Neural progenitor cell (in vitro differentiated cells): ENCODE measurements at regions not wholly inside any gene's neighbourhood (a gene's known extent, or its start where the extent isn't known, plus 50 kb on each side); places are given as distances from the start of the nearest gene placed in this dataset.

Experiments used
- CTCF ChIP-seq: fragments of 200-600 bp; sonication (generic); IDR thresholded peaks from 2 replicates; pipeline ENCODE4 v1.5.1; 2017; ENCODE audit warnings: antibody characterized with exemption, mild to moderate bottlenecking
- EZH2phosphoT487 ChIP-seq: fragments of 200-600 bp; sonication (generic); IDR thresholded peaks from 2 replicates; pipeline ENCODE4 v1.6.1; 2017; ENCODE audit warnings: antibody characterized with exemption

GRCh38 chr4:54946741-54947140 lies 178.7 kb downstream of the KDR start:
- TF ChIP-seq CTCF = no peak
- TF ChIP-seq EZH2phosphoT487 = no peak
